NCI-H2081 treated with DMSO at 0.1 percent for 48 hours (cell line): ENCODE measurements at regions not wholly inside any gene's neighbourhood (a gene's known extent, or its start where the extent isn't known, plus 50 kb on each side); places are given as distances from the start of the nearest gene placed in this dataset.
"Not testable (repeated sequence)": the region's sequence is repeated elsewhere in the genome, so short reads cannot be mapped to it uniquely, and the experiment has no call there.

Source experiments
- DNase-seq: peaks from one replicate; lab custom pipeline; 2025; lab: John Stamatoyannopoulos, UW

GRCh38 chr9:105114318-105114717 is 130.1 kb upstream of the SLC44A1 start:
- DNase-seq: no peak

- no peak for DNase-seq
These were observed 129.3 kb upstream of the SLC44A1 start for GRCh38 chr9:105114964-105115728.

DNA sequence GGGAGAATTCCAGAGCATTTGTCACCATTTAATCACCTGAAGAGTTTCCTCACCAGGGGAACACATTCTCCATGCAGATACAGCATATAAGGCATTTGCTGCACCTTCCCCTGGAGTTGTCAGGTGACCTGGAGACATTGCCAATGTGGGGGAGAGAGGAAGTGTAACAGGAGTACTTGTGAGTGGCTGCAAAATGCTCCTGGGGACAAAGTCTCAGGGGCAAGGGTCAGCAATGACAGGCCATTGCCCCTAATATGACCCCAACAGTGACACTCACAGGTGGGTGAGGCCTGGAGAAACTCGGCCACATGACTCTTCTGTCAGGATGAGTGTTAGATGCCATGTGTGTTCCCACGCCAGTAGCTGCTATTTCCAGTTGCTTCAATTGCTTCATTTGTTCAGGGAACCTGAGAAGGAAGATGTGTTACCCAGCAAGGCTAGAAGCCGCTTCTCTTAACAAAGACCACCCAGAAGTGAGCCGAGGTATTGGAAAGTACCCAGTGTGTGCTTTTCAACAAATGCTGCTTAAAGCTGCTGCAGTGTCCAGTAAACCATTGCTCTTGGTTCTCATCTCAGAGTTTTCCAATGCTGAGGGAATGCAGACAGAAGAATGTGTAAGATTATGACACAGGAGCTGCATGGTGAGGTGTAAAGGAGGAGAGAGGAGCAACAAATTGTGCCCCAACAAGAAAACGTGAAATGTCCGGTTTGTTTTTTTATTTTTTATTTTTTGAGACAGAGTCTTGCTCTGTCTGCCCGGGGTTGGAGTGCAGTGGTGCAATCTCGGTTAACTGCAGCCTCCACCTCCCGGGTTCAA is 128.2 kb upstream of the SLC44A1 start:
- DNase-seq: no peak

- no peak for DNase-seq
These were observed 127.2 kb upstream of the SLC44A1 start for GRCh38 chr9:105117234-105117633.

GRCh38 chr9:105118636-105119035 is 125.8 kb upstream of the SLC44A1 start:
- no peak for DNase-seq

- DNase-seq: no peak
These were observed 125.3 kb upstream of the SLC44A1 start for GRCh38 chr9:105119156-105119555.

- no peak for DNase-seq
These were observed 122.5 kb upstream of the SLC44A1 start for GRCh38 chr9:105121861-105122430.

- DNase-seq: not testable (repeated sequence)
These were observed 119.9 kb upstream of the SLC44A1 start for GRCh38 chr9:105124598-105124997.

GRCh38 chr9:105126226-105126625 is 118.2 kb upstream of the SLC44A1 start:
- no peak for DNase-seq

DNA sequence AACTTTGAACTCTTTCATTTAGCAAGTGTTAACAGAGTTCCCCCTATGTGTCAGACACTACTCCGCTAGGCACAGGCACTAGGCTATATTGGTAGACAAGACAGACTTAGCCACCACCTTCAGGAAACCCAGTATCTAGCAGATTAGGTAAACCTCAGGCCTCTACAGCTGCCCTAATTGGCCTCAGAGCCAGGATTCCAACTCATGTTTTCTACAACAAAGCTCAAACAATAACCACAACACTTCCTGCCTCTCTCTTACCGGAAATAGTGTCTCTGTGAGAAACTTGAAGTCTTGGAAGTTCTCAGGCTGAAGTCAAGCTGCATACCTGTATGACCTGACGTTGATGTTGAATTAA is 116.6 kb upstream of the SLC44A1 start:
- DNase-seq: no peak

GRCh38 chr9:105128908-105129600 is 115.4 kb upstream of the SLC44A1 start:
- no peak for DNase-seq

DNA sequence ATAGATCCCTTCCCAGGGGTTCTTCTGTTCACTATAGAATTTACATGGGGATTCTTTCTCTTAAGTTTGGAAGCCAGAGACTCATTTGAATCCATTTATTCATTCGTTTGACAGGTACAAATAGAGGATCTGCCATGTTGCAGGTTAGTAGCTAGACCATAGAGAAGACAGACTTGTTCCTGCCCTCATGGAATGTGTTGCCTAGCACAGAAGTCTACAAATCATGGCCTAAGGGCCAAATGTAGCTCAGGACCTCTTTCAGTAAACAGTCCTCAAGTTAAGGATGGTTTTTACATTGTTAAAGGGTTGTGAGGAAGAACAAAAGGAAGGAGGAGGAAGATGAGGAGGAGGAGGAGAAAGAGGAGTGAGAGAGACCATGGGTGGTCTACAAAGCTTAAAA is 114.7 kb upstream of the SLC44A1 start:
- DNase-seq: no peak

GRCh38 chr9:105131981-105132380 is 112.5 kb upstream of the SLC44A1 start:
- no peak for DNase-seq

- no peak for DNase-seq
These were observed 111.8 kb upstream of the SLC44A1 start for GRCh38 chr9:105132606-105133005.

- no peak for DNase-seq
These were observed 106.1 kb upstream of the SLC44A1 start for GRCh38 chr9:105138306-105138801.

GRCh38 chr9:105141146-105141975 is 103.1 kb upstream of the SLC44A1 start:
- no peak for DNase-seq

DNA sequence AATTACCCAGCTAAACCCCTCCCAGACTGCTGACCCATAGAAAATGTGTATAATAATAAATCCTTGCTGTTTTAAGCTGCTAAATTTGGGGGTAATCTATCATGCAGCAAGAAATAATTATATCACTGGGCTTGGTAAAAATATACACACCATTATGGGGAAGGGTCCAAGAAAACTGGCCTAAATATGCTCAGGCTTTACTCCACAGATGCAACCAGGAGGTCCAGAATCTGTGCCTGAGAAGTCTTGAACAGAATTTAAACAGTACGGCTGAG is 102.5 kb upstream of the SLC44A1 start:
- no peak for DNase-seq

GRCh38 chr9:105142406-105143135 is 101.9 kb upstream of the SLC44A1 start:
- DNase-seq: no peak

DNA sequence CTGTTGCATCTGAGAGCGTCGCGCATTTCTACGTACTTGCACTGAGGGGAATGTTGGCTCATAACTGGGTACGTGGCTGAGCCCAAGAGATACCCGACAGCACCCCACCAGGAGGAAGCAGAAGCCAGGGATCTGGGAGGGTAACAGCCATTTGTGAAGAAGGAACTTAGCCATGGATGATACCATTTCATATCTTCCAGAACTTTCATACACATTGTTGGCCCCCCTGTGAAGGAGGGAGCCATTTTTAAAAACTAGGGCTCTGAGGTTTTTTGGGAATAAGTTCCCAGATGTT is 101.4 kb upstream of the SLC44A1 start:
- DNase-seq: no peak

DNA sequence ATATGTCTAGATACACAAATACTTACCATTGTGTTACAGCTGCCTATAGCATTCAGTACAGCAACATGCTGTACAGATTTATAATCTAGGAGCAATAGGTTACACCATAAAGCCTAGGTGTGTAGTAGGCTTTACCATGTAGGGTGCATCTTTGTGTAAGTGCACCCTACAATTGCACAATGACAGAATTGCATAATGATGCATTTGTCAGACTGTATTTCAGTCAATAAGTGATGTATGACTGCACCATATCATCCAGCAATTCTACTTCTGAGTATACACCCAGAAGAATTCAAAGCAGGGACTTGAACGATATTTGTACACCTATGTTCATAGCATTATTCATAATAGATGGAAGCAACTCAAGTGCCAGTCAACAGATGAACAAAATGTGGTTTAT is 100.4 kb upstream of the SLC44A1 start:
- DNase-seq: no peak

- no peak for DNase-seq
These were observed 99.6 kb upstream of the SLC44A1 start for GRCh38 chr9:105144841-105145240.
